Ovary (tissue), 3 donors: ENCODE measurements at regions not wholly inside any gene's neighbourhood (a gene's known extent, or its start where the extent isn't known, plus 50 kb on each side); places are given as distances from the start of the nearest gene placed in this dataset.

Source experiments
- EP300 ChIP-seq: sonication (generic); formaldehyde crosslinking; IDR thresholded peaks from one replicate; pipeline ENCODE4 v1.6.1; 2017; ENCODE audit warnings: antibody characterized with exemption
- POLR2A ChIP-seq: fragments of 450-650 bp; IDR thresholded peaks from one replicate; pipeline ENCODE4 v1.6.1; 2017; ENCODE audit warnings: antibody characterized with exemption, mild to moderate bottlenecking, moderate library complexity
- TF ChIP-seq, protein P1 (sequence below), 3 donors: fragments of 450-650 bp in 2 of 3; fragments of 200-600 bp in 1 of 3; IDR thresholded peaks; one replicate each; pipeline versions ENCODE4 v1.5.1 to v1.8.0; 2016 to 2022; ENCODE audit warnings: antibody characterized with exemption in 3 of 3, mild to moderate bottlenecking in 1 of 3
- donor health status: DM: no; HTN: no; CAD: no.

DNA sequence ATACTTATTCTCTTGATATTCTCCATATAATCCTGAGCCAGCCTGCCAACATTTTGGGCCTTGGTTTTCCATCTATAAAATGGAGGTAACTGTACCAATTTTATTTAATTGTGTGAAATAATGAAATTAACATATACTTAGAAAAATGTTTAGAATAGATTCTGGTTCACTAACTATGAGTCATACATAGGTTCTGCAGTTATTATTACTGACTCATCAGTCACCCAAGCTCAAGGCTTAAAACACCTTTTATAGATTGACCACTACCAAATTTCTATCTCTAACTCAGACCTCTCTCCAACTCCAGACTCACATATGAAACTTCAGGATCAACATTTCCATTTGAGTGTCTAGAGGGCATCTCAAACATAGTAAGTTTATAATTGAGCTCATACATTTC lies 1277.2 kb upstream of the GJE1 start:
- TF ChIP-seq POLR2A: no peak
- TF ChIP-seq, protein P1, sequence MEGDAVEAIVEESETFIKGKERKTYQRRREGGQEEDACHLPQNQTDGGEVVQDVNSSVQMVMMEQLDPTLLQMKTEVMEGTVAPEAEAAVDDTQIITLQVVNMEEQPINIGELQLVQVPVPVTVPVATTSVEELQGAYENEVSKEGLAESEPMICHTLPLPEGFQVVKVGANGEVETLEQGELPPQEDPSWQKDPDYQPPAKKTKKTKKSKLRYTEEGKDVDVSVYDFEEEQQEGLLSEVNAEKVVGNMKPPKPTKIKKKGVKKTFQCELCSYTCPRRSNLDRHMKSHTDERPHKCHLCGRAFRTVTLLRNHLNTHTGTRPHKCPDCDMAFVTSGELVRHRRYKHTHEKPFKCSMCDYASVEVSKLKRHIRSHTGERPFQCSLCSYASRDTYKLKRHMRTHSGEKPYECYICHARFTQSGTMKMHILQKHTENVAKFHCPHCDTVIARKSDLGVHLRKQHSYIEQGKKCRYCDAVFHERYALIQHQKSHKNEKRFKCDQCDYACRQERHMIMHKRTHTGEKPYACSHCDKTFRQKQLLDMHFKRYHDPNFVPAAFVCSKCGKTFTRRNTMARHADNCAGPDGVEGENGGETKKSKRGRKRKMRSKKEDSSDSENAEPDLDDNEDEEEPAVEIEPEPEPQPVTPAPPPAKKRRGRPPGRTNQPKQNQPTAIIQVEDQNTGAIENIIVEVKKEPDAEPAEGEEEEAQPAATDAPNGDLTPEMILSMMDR (IDR thresholded peaks at IDR 0.05): no peak
- no peak for TF ChIP-seq EP300
